NB4 (cell line): ENCODE measurements at regions not wholly inside any gene's neighbourhood (a gene's known extent, or its start where the extent isn't known, plus 50 kb on each side); places are given as distances from the start of the nearest gene placed in this dataset.

Experiments
- CTCF ChIP-seq: IDR thresholded peaks from one replicate; pipeline ENCODE4 v1.5.1; 2012; ENCODE audit warnings: low read depth, low read length
- POLR2A ChIP-seq: IDR thresholded peaks from 2 replicates; pipeline ENCODE4 v1.6.1; 2011; ENCODE audit warnings: mild to moderate bottlenecking; ENCODE audit not compliant: insufficient read length; ENCODE audit errors: extremely low read depth

- TF ChIP-seq POLR2A (no peak), CTCF (no peak)
These were observed 101.0 kb upstream of the IRX2 start for GRCh38 chr5:2852446-2852845.
